NCI-H1436 (cell line): ENCODE measurements at regions not wholly inside any gene's neighbourhood (a gene's known extent, or its start where the extent isn't known, plus 50 kb on each side); places are given as distances from the start of the nearest gene placed in this dataset.

ENCODE experiments used
- DNase-seq: peaks from one replicate; lab custom pipeline; 2025; lab: John Stamatoyannopoulos, UW

- DNase-seq = no peak
Observed at GRCh38 chr5:74576941-74577456, 63.5 kb downstream of the ENC1 start.

- DNase-seq = peak; percentile 30
Observed at GRCh38 chr5:74575741-74576538, 64.6 kb downstream of the ENC1 start.

- no peak for DNase-seq
Observed at GRCh38 chr5:74570250-74570649, 70.3 kb downstream of the ENC1 start.

- DNase-seq = no peak
Observed at GRCh38 chr5:74567411-74567995, 73.0 kb downstream of the ENC1 start.

GRCh38 chr5:74562122-74562521 lies 78.4 kb downstream of the ENC1 start:
- no peak for DNase-seq

- no peak for DNase-seq
Observed at GRCh38 chr5:74560245-74560644, 80.3 kb downstream of the ENC1 start.

- no peak for DNase-seq
Observed at GRCh38 chr5:74556631-74557595, 83.6 kb downstream of the ENC1 start.

GRCh38 chr5:74556006-74556405 lies 84.5 kb downstream of the ENC1 start:
- DNase-seq = no peak

- DNase-seq = no peak
Observed at GRCh38 chr5:74552101-74552500, 88.4 kb downstream of the ENC1 start.

GRCh38 chr5:74550927-74551326 lies 89.6 kb downstream of the ENC1 start:
- no peak for DNase-seq

GRCh38 chr5:74549384-74549783 lies 91.1 kb downstream of the ENC1 start:
- DNase-seq = no peak

GRCh38 chr5:74546796-74547195 lies 93.7 kb downstream of the ENC1 start:
- DNase-seq = no peak

GRCh38 chr5:74544811-74545210 lies 95.7 kb downstream of the ENC1 start:
- no peak for DNase-seq

- DNase-seq = no peak
Observed at GRCh38 chr5:74543162-74543995, 97.1 kb downstream of the ENC1 start.

- no peak for DNase-seq
Observed at GRCh38 chr5:74542482-74542881, 98.0 kb downstream of the ENC1 start.

- no peak for DNase-seq
Observed at GRCh38 chr5:74541381-74541781, 99.1 kb downstream of the ENC1 start.

- no peak for DNase-seq
Observed at GRCh38 chr5:74540622-74541021, 99.9 kb downstream of the ENC1 start.

- no peak for DNase-seq
Observed at GRCh38 chr5:74539986-74540385, 100.5 kb downstream of the ENC1 start.

- DNase-seq = no peak
Observed at GRCh38 chr5:74538206-74538661, 102.3 kb downstream of the ENC1 start.

- no peak for DNase-seq
Observed at GRCh38 chr5:74536658-74537057, 103.9 kb downstream of the ENC1 start.

- no peak for DNase-seq
Observed at GRCh38 chr5:74535926-74536325, 104.6 kb downstream of the ENC1 start.
